HG02610 (cell line): ENCODE measurements at regions not wholly inside any gene's neighbourhood (a gene's known extent, or its start where the extent isn't known, plus 50 kb on each side); places are given as distances from the start of the nearest gene placed in this dataset.
A peak's percentile ranks its signal among the peaks of the same experiment; 100 is the strongest.

Experiments used
- ATAC-seq: cut with Tn5 transposase; IDR thresholded peaks from one replicate; pipeline ENCODE4 v1.9.1; 2021; ENCODE audit warnings: mild to moderate bottlenecking, moderate library complexity; ENCODE audit not compliant: unreplicated experiment

DNA sequence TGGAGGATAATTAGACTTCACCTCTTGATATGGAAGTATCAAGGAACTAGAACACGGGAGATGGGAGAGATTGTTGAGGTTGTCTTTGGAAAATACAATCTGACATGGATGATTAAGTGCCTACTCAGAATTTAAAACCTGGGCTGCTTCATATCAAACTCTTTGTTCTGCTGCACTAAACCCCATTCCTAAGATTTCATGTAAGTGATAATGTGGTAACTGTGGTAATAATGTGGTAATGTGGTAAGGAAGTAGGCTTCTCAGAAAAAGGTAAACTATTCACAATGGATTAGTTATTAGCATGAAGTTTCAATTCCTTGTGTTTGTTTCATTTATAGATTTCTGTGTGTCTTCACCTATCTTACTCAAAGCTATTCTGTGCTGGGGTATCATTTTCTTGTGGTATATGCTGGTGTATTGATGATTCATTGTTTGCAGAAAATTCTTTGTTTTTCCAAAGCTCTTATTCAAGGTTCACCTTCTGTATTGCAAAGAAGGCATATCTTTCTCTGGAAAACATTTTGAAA, 129.9 kb upstream of the TAC1 start:
- no peak for ATAC-seq

DNA sequence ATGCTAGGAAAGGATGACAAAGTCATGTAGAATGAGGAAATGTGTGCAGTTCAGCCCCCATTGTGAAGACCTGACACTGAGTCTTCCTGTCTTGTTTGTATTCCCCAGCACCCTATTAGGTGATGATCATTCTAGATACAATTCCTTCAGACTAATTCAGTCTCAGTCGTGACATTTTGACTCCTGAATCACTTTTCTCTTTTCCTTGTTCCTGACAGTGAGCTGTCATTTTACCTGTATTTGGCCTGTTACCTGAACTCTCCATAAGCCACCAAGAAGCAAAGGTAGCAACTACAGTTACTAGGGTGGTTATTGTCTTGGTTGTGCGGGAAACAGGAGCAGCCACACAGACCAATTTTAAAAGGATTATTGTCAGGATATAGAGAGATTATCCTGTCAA, 111.4 kb upstream of the TAC1 start:
- ATAC-seq, result no peak

DNA sequence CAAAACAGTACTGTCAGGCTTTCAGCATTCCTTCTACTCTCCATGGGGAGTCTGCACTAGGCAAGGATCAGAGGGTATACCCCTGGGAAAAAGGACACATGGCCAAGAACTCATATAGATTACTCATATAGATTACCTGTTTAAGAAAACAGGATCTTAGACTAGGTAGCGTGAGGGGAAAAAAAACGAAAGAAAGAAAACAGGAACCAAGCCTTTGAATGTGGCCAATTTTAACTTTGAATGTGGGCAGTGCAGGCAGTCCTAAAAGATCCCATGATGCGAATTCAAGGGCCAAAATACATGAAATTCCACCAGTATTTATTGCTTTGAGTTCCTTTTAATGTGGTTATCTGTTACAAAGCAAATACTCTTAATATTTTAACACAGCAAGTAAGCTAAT, 108.6 kb upstream of the TAC1 start:
- ATAC-seq, result peak; percentile 85

DNA sequence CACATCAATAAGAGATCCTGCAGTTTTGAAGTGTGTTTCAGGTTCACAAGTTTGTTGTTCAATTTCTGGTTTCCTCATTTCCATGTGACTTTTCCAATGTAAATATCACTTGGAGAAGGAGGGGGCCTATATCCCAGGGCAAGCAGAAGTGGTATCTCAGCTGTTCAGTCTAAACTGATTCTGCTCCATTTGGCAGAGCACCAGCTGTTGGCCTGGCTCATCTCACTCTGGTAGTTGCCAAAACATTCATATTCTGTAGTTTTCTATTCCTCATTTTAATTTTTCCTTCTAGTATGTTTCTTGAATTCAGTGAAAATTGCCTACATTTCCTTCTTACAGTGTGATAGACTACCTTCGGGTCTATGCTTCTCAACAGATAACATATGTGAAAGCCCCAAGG, 101.8 kb upstream of the TAC1 start:
- ATAC-seq, result no peak

DNA sequence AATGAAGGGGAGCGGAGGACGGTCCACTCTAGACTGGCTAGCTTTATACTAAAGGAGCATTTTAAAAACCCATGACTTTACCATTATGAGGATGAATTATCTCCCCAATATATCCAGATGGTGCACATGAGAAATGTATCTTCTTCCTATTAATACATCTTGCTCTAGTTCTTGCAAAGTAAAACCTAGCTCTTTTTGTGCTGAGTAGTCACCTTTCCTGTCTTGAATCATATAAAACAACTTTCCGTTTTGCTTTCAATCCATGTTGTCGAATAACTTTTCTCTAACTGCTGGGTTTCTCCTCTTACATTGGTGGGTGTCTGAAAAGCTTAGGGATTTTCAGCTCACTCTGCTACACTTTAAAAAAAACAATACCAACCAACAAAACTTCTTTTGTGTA, 96.3 kb upstream of the TAC1 start:
- ATAC-seq, result no peak

DNA sequence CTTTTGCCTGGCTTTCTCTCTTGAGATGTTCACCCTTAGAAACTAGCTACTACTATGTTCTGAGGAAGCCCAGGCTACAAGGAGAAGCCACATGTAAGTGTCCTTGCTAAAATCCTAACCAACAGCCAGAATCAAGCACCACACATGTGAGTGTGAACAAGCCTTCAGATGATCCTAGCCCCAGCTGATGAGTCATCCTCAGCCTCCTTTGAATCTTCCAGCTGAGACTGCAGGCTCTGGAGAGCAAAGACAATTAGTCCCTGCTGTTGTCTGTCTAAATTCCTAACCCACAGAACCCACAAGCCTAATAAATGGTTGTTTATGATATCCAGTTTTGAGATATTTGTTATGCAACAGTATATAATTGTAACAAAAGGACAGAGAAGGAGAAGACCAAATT, 92.8 kb upstream of the TAC1 start:
- no peak for ATAC-seq

DNA sequence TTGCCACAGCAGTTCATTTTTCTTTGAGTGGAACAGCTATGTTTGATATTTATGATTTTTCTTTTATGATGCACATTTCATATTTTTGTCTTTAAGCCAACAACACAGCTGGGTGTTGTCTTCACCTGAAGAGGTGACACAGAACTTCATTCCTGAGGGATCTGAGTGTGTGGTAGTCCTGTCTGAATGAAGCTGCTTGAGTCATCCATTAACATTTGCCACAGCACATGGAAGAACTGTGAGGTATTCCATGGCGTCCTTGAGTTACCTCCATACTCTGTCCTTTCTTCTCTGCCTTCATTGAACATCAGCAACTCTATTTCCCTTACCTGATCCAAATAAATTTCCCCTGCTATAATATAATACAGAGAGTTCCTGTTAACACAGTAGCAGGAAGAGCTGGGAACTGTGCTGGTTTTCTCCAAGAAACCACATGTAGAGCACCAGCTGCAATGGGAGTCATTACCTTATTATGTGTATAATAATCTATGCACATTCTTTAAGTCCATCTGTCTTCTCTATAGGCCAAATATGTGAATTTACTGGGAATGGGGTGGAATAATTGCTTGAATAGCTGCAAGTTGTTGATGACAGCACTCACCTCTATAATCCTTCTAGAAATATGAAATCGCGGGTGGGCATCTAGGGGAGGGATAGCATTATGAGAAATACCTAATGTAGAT, 72.4 kb upstream of the TAC1 start:
- no peak for ATAC-seq

DNA sequence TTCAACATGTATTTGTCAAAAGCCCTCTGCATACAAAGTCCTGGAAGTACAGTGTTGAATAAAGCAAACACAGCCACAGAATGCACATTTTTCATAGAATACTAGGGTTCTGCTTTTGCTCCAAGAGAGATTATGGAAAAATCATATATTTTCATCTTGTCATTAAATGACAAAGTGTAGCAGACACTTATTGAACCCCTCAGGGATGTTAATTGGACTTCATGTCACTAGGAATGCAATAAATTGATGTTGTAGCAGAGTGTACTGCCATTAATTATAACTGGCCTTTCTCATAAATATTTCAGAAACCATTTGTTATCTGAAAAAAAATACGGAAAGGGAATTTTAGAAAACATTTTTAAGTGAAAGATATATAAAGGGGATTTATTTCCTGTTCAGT, 64.5 kb upstream of the TAC1 start:
- ATAC-seq, result no peak

DNA sequence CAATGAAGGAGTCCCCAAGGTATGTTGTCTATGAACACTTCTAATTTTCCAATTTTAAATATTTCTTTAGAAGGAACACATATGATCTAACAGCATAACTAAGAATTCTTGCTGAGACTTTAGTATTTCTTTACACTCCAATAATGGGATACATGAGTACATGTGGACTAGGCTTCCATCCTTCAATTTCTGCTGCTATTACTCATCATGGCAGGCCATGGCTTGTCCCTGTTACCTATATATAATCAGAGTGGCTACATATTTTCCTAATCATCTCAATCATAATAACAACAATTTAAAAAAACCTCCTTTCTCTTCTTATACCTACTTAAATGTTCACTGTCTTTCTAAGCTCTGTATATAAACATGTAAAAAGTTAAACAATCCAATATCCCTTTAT, 60.3 kb upstream of the TAC1 start:
- ATAC-seq, result no peak

DNA sequence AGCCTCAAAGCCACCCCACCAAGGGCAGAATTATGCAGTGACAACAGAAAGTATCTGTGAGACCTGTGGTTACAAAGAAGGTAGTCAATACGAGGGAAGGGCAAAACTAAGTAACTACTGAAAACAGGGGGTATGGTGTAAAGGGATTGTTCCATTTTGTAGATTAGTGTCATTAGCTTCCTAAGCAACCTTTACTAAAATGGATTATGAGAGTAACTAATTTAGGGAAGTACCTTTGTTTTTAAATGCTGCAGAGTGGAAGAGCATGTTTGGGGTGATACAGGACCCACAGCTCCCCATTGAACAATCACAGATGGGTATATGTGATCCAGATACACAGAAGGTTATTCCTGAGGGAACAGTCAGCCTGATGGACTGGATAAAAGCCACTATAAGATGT, 51.3 kb upstream of the TAC1 start:
- ATAC-seq, result no peak
